ENCODE measurements at regions not wholly inside any gene's neighbourhood (a gene's known extent, or its start where the extent isn't known, plus 50 kb on each side); places are given as distances from the start of the nearest gene placed in this dataset.

- TF ChIP-seq POLR2A (IDR thresholded peaks at IDR 0.05; ENCODE audit: low read length) = no peak
- no peak for TF ChIP-seq GATA1 (IDR thresholded peaks at IDR 0.05; ENCODE audit: low read depth, low read length)
Observed at GRCh38 chr6:114827135-114827534, 484.3 kb upstream of the HS3ST5 start.
